Panc1 (cell line): ENCODE measurements at regions not wholly inside any gene's neighbourhood (a gene's known extent, or its start where the extent isn't known, plus 50 kb on each side); places are given as distances from the start of the nearest gene placed in this dataset.

ENCODE experiments used
- POLR2AphosphoS5 ChIP-seq: IDR thresholded peaks from 2 replicates; pipeline ENCODE4 v1.6.1; 2012; ENCODE audit warnings: mild to moderate bottlenecking, low read depth, low read length, moderate library complexity
- SIN3A ChIP-seq: IDR thresholded peaks from 2 replicates; pipeline ENCODE4 v1.6.1; 2012; ENCODE audit warnings: low read depth, mild to moderate bottlenecking, low read length, moderate library complexity, borderline replicate concordance; ENCODE audit not compliant: insufficient read depth
- TCF7L2 ChIP-seq: IDR thresholded peaks from 2 replicates; pipeline ENCODE4 v1.6.1; 2011; ENCODE audit warnings: mild to moderate bottlenecking, low read depth, low read length, inconsistent platforms
- TF ChIP-seq, protein P1 (sequence below): fragments of 450-650 bp; IDR thresholded peaks from 2 replicates; pipeline ENCODE4 v1.5.1; 2017; ENCODE audit warnings: mild to moderate bottlenecking
- TF ChIP-seq, protein P2 (sequence below), 2 experiments: IDR thresholded peaks; 2 replicates each; pipeline ENCODE4 v1.6.1; 2011 to 2012; ENCODE audit warnings: low read depth in 2 of 2, control low read depth in 1 of 2, low read length in 1 of 2, mild to moderate bottlenecking in 1 of 2, moderate library complexity in 1 of 2; ENCODE audit not compliant: insufficient read depth in 1 of 2

DNA sequence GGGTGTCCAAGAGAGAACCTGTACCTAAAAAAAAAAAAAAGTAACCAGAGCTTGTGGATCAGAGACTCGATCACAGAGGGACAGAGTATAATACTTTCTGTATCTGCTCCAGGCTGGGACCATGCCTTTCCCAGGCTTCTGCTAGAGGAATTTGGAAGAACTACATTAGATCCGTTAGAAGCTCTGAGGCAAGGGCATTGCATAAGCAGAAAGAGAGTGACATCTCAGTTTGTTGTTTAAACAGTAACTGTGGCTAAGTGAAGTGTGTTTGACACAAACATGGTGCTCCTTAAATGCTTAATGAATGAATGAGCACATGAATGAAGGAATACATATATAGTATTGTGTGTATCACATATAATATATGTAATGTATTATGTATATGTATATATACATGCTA, 131.2 kb downstream of the HS3ST3B1 start:
- no peak for TF ChIP-seq POLR2AphosphoS5
- TF ChIP-seq, protein P1, sequence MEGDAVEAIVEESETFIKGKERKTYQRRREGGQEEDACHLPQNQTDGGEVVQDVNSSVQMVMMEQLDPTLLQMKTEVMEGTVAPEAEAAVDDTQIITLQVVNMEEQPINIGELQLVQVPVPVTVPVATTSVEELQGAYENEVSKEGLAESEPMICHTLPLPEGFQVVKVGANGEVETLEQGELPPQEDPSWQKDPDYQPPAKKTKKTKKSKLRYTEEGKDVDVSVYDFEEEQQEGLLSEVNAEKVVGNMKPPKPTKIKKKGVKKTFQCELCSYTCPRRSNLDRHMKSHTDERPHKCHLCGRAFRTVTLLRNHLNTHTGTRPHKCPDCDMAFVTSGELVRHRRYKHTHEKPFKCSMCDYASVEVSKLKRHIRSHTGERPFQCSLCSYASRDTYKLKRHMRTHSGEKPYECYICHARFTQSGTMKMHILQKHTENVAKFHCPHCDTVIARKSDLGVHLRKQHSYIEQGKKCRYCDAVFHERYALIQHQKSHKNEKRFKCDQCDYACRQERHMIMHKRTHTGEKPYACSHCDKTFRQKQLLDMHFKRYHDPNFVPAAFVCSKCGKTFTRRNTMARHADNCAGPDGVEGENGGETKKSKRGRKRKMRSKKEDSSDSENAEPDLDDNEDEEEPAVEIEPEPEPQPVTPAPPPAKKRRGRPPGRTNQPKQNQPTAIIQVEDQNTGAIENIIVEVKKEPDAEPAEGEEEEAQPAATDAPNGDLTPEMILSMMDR = no peak
- no peak for TF ChIP-seq TCF7L2
- TF ChIP-seq, protein P2, sequence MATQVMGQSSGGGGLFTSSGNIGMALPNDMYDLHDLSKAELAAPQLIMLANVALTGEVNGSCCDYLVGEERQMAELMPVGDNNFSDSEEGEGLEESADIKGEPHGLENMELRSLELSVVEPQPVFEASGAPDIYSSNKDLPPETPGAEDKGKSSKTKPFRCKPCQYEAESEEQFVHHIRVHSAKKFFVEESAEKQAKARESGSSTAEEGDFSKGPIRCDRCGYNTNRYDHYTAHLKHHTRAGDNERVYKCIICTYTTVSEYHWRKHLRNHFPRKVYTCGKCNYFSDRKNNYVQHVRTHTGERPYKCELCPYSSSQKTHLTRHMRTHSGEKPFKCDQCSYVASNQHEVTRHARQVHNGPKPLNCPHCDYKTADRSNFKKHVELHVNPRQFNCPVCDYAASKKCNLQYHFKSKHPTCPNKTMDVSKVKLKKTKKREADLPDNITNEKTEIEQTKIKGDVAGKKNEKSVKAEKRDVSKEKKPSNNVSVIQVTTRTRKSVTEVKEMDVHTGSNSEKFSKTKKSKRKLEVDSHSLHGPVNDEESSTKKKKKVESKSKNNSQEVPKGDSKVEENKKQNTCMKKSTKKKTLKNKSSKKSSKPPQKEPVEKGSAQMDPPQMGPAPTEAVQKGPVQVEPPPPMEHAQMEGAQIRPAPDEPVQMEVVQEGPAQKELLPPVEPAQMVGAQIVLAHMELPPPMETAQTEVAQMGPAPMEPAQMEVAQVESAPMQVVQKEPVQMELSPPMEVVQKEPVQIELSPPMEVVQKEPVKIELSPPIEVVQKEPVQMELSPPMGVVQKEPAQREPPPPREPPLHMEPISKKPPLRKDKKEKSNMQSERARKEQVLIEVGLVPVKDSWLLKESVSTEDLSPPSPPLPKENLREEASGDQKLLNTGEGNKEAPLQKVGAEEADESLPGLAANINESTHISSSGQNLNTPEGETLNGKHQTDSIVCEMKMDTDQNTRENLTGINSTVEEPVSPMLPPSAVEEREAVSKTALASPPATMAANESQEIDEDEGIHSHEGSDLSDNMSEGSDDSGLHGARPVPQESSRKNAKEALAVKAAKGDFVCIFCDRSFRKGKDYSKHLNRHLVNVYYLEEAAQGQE (IDR thresholded peaks at IDR 0.05; ENCODE audit: insufficient read depth in 1 of 2, low read depth in 2 of 2, low read length in 1 of 2) = no peak
- no peak for TF ChIP-seq SIN3A
